Esophagus muscularis mucosa (tissue), 4 donors: ENCODE measurements at regions not wholly inside any gene's neighbourhood (a gene's known extent, or its start where the extent isn't known, plus 50 kb on each side); places are given as distances from the start of the nearest gene placed in this dataset.

Source experiments
- DNase-seq: peaks from one replicate; pipeline ENCODE4 v3.0.0-alpha.2; 2017; ENCODE audit errors: extremely low spot score
- H3K27ac ChIP-seq, 4 donors: fragments of 200-600 bp; sonication (generic); replicated peaks in 1 of 4; 1 replicate in 3 of 4; 2 replicates in 1 of 4; pipeline ENCODE4 v1.5.1; 2016 to 2019; ENCODE audit warnings: mild to moderate bottlenecking in 1 of 4
- H3K27me3 ChIP-seq, 4 donors: fragments of 200-600 bp; sonication (generic); one replicate each; pipeline versions ENCODE4 v1.5.1 to v1.6.0; 2016 to 2019
- H3K36me3 ChIP-seq, 4 donors: fragments of 200-600 bp; sonication (generic); one replicate each; pipeline ENCODE4 v1.5.1; 2016 to 2019
- H3K4me1 ChIP-seq, 4 donors: fragments of 200-600 bp; sonication (generic); one replicate each; pipeline ENCODE4 v1.5.1; 2016 to 2019
- H3K4me3 ChIP-seq, 4 donors: fragments of 200-600 bp; sonication (generic); 1 replicate in 2 of 4; 2 replicates in 2 of 4; pipeline ENCODE4 v1.5.1; 2016 to 2019; ENCODE audit warnings: mild to moderate bottlenecking in 4 of 4, moderate library complexity in 1 of 4
- H3K9me3 ChIP-seq, 4 donors: fragments of 200-600 bp; sonication (generic); 1 replicate in 3 of 4; 2 replicates in 1 of 4; pipeline ENCODE4 v1.5.1; 2016 to 2019
- EP300 ChIP-seq: sonication (generic); formaldehyde crosslinking; IDR thresholded peaks from one replicate; pipeline ENCODE4 v1.6.1; 2017; ENCODE audit warnings: antibody characterized with exemption
- POLR2A ChIP-seq: fragments of 450-650 bp; IDR thresholded peaks from one replicate; pipeline ENCODE4 v1.6.1; 2017; ENCODE audit warnings: antibody characterized with exemption, moderate library complexity, mild to moderate bottlenecking, low read depth
- POLR2AphosphoS5 ChIP-seq, 2 donors: sonication (generic); formaldehyde crosslinking; IDR thresholded peaks; one replicate each; pipeline ENCODE4 v1.6.1; 2017; ENCODE audit warnings: antibody characterized with exemption in 2 of 2
- WGBS: methylation state at CpG from one replicate; pipeline ENCODE4 v1.1.5; 2018; 5-methylcytosine and 5-hydroxymethylcytosine counted together
- intact Hi-C: fragments of 100-400 bp; cut with DNase I; formaldehyde crosslinking; loops from one replicate; pipeline ENCODE4 v1.15.1; 2023
- TF ChIP-seq, protein P1 (sequence below), 3 experiments: fragments of 200-600 bp in 2 of 3; fragments of 450-650 bp in 1 of 3; sonication (generic) in 2 of 3; IDR thresholded peaks; one replicate each; pipeline ENCODE4 v1.5.1; 2017 to 2019; ENCODE audit warnings: antibody characterized with exemption in 3 of 3, mild to moderate bottlenecking in 2 of 3, moderate library complexity in 1 of 3

DNA sequence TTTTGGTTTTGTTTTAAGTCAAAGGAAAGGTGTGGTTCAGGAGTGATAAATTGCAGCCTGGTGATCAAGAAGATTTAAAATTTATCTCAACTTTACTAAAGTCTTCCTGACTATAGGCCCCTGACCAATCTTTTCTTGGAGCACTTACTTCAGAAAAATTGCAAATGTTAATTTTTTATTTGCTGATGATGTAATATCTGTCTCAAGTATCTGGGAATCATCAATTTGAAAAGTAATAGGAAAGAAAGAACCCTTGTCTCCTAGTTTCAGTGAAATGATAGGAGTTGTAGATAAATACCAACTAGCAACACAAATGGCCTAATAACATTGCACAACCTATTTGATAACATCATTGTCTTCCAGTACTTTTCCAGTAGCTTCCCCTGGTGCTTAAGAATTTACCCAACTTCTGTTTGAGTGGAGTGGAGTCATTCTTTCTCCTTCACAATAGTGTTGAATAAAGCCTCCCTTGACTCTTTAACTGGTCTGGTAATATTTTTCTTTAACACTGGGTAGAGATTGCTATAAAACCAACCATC, 648.3 kb upstream of the ADGRB3 start:
- TF ChIP-seq POLR2A, result no peak
- no peak for TF ChIP-seq EP300
- TF ChIP-seq POLR2AphosphoS5 (IDR thresholded peaks at IDR 0.05), result no peak
- TF ChIP-seq, protein P1, sequence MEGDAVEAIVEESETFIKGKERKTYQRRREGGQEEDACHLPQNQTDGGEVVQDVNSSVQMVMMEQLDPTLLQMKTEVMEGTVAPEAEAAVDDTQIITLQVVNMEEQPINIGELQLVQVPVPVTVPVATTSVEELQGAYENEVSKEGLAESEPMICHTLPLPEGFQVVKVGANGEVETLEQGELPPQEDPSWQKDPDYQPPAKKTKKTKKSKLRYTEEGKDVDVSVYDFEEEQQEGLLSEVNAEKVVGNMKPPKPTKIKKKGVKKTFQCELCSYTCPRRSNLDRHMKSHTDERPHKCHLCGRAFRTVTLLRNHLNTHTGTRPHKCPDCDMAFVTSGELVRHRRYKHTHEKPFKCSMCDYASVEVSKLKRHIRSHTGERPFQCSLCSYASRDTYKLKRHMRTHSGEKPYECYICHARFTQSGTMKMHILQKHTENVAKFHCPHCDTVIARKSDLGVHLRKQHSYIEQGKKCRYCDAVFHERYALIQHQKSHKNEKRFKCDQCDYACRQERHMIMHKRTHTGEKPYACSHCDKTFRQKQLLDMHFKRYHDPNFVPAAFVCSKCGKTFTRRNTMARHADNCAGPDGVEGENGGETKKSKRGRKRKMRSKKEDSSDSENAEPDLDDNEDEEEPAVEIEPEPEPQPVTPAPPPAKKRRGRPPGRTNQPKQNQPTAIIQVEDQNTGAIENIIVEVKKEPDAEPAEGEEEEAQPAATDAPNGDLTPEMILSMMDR (IDR thresholded peaks at IDR 0.05), result no peak
- no peak for DNase-seq

DNA sequence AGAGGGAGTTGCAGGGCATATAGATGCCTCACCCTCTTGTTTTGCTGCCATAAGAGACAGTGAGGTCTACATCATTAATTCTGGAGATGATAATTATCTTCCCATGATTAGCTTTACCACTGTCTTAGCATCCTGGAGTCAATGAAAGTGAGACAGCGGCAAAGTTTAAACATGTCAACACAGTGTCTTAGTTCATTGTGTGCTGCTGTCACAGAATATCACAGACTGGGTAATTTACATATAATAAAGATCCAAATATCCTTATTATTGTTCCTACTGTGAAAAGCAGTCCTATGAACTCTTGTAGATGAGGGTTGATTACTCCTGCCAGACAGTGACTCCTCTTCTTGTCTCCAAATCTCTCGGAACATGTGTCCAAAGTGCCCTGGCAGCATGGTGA, 658.6 kb upstream of the ADGRB3 start:
- 94% methylated on average over 2 of the region's 2 CpGs for WGBS
- intact Hi-C loops, result no loop called here
- TF ChIP-seq, protein P1 (IDR thresholded peaks at IDR 0.05), result no peak
- TF ChIP-seq EP300 (no peak), POLR2AphosphoS5 (IDR thresholded peaks at IDR 0.05) (no peak), POLR2A (no peak)
- no peak overlapping the region for H3K27ac ChIP-seq
- H3K4me1 ChIP-seq, result no peaks in the 10 kb centered on the region
- no peaks in the 10 kb centered on the region for H3K27me3 ChIP-seq
- H3K4me3 ChIP-seq, result no peak overlapping the region
- no peaks in the 10 kb centered on the region for H3K36me3 ChIP-seq
- DNase-seq, result no peak
- H3K9me3 ChIP-seq, result no peaks in the 10 kb centered on the region

More for the DNA sequence above, 648.3 kb upstream of the ADGRB3 start:
- Histone ChIP-seq H3K36me3 (no peaks in the 10 kb centered on the region), H3K4me3 (no peak overlapping the region), H3K27ac (no peak overlapping the region), H3K27me3 (no peaks in the 10 kb centered on the region), H3K9me3 (no peaks in the 10 kb centered on the region), H3K4me1 (no peaks in the 10 kb centered on the region)
- intact Hi-C loops, result no loop called here

- intact Hi-C loops, result no loop called here
- no peak for DNase-seq
- H3K36me3 ChIP-seq, result no peaks in the 10 kb centered on the region
- H3K27me3 ChIP-seq, result no peaks in the 10 kb centered on the region
- TF ChIP-seq POLR2AphosphoS5 (IDR thresholded peaks at IDR 0.05) (no peak), EP300 (no peak), POLR2A (no peak)
- TF ChIP-seq, protein P1 (IDR thresholded peaks at IDR 0.05), result no peak
- no peak overlapping the region for H3K4me3 ChIP-seq
- no peaks in the 10 kb centered on the region for H3K9me3 ChIP-seq
- no peak overlapping the region for H3K27ac ChIP-seq
- no peaks in the 10 kb centered on the region for H3K4me1 ChIP-seq
Observed at GRCh38 chr6:67974931-67975330, 660.2 kb upstream of the ADGRB3 start.

DNA sequence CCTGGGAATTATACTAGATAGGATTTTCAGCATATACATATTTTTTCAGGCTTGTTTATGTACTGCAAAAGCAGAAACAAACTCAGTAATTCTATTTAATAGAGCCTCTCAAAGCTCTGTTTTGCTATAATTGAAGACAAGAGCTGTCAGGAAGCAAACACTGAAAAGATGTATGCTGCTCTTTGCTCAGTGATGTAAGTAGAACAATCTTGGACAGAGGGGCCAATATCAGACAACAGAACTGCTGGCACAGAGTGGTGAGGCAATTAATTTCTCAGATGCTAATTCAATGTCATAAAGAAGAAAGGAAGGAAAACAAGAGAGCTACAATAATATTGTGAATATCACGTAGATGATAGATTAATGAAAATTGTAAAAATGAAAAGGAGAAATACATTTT, 663.3 kb upstream of the ADGRB3 start:
- H3K27ac ChIP-seq, result no peak overlapping the region
- intact Hi-C loops, result no loop called here
- no peaks in the 10 kb centered on the region for H3K27me3 ChIP-seq
- WGBS, result 76% methylated on average over 1 of the region's 1 CpG
- no peaks in the 10 kb centered on the region for H3K9me3 ChIP-seq
- no peak overlapping the region for H3K4me3 ChIP-seq
- H3K4me1 ChIP-seq, result no peaks in the 10 kb centered on the region
- TF ChIP-seq EP300 (no peak), POLR2AphosphoS5 (IDR thresholded peaks at IDR 0.05) (no peak)
- TF ChIP-seq, protein P1 (IDR thresholded peaks at IDR 0.05), result no peak
- no peak for DNase-seq
- no peaks in the 10 kb centered on the region for H3K36me3 ChIP-seq

- H3K36me3 ChIP-seq, result no peaks in the 10 kb centered on the region
- TF ChIP-seq EP300 (no peak), POLR2AphosphoS5 (IDR thresholded peaks at IDR 0.05) (no peak), POLR2A (no peak)
- TF ChIP-seq, protein P1 (IDR thresholded peaks at IDR 0.05), result no peak
- H3K4me1 ChIP-seq, result no peaks in the 10 kb centered on the region
- H3K9me3 ChIP-seq, result no peaks in the 10 kb centered on the region
- no peak overlapping the region for H3K27ac ChIP-seq
- no peak for DNase-seq
- no peak overlapping the region for H3K4me3 ChIP-seq
- 84% methylated on average over 1 of the region's 1 CpG for WGBS
- intact Hi-C loops, result no loop called here
- H3K27me3 ChIP-seq, result no peaks in the 10 kb centered on the region
Observed at GRCh38 chr6:67966830-67967229, 668.3 kb upstream of the ADGRB3 start.
